GM12878 (cell line): ENCODE measurements at regions not wholly inside any gene's neighbourhood (a gene's known extent, or its start where the extent isn't known, plus 50 kb on each side); places are given as distances from the start of the nearest gene placed in this dataset.

Experiments
- ATAC-seq: fragments of 200-7000 bp; cut with Tn5 transposase; 3 replicates; pipeline ENCODE4 v1.9.1; 2020; ENCODE audit warnings: mild to moderate bottlenecking, moderate library complexity
- BruUV-seq: library from RNA; stranded (reverse); fragments of 400-500 nt; replicated peaks from 2 replicates; lab custom pipeline; 2021; lab: Mats Ljungman, UMichigan
- CTCF ChIA-PET: fragments of 300-600 bp; sonication (Branson Sonifier 250); formaldehyde crosslinking; extraction: SDS; loops from one replicate; lab custom pipeline; 2021; ENCODE audit warnings: inconsistent platforms; lab: Yijun Ruan, JAX
- POLR2A ChIA-PET: fragments of 350-600 bp; formaldehyde crosslinking; extraction: SDS; loops from one replicate; lab custom pipeline; 2021; ENCODE audit warnings: inconsistent platforms; lab: Charles Lee
- RAD21 ChIA-PET: fragments of 300-600 bp; sonication (Branson Sonifier 250); formaldehyde crosslinking; loops from one replicate; lab custom pipeline; 2023; ENCODE audit warnings: antibody characterized with exemption; ENCODE audit not compliant: unreplicated experiment; lab: Charles Lee
- SMC1A ChIA-PET: fragments of 300-600 bp; sonication (Branson Sonifier 250); formaldehyde crosslinking; loops from one replicate; lab custom pipeline; 2023; ENCODE audit not compliant: unreplicated experiment, uncharacterized antibody; lab: Charles Lee
- DNase-seq: peaks from one replicate; pipeline ENCODE4 v3.0.0-alpha.2; 2011; ENCODE audit warnings: low read depth, low spot score
- FAIRE-seq: peaks from 3 replicates; lab custom pipeline; 2011; peaks lifted over from hg19 to GRCh38; lab: Jason Lieb, UNC
- H2AFZ ChIP-seq: 2 replicates; pipeline ENCODE4 v1.6.0; 2011; ENCODE audit warnings: low read depth, low read length, control low read depth; ENCODE audit not compliant: control insufficient read depth
- H3K27ac ChIP-seq: 2 replicates; pipeline ENCODE4 v1.5.1; 2011; ENCODE audit warnings: control low read depth; ENCODE audit not compliant: control insufficient read depth, insufficient read depth
- H3K27me3 ChIP-seq, 2 experiments: replicated peaks in 1 of 2; 2 replicates each; pipeline versions ENCODE4 v1.6.0 to v1.6.1; 2011; ENCODE audit warnings: low read length in 1 of 2; ENCODE audit not compliant: control insufficient read depth in 2 of 2, insufficient read depth in 2 of 2
- H3K36me3 ChIP-seq, 2 experiments: 2 replicates each; pipeline ENCODE4 v1.5.1; 2011; ENCODE audit warnings: low read length in 1 of 2; ENCODE audit not compliant: control insufficient read depth in 2 of 2, insufficient read depth in 2 of 2
- H3K4me1 ChIP-seq: 2 replicates; pipeline ENCODE4 v1.6.1; 2011; ENCODE audit warnings: mild to moderate bottlenecking, low read length, moderate library complexity, mixed read lengths; ENCODE audit not compliant: control insufficient read depth, insufficient read depth
- H3K4me2 ChIP-seq: 2 replicates; pipeline ENCODE4 v1.6.0; 2011; ENCODE audit warnings: control low read depth; ENCODE audit not compliant: control insufficient read depth, insufficient read depth
- H3K4me3 ChIP-seq: fragments of 200-600 bp; sonication (generic); 2 replicates; pipeline ENCODE4 v1.5.1; 2016
- H3K79me2 ChIP-seq: 2 replicates; pipeline ENCODE4 v1.6.0; 2011; ENCODE audit warnings: low read length; ENCODE audit not compliant: control insufficient read depth, insufficient read depth
- H3K9ac ChIP-seq: 2 replicates; pipeline ENCODE4 v1.8.0; 2011; ENCODE audit warnings: low read length, control low read depth, mixed read lengths; ENCODE audit not compliant: control insufficient read depth, insufficient read depth
- H3K9me3 ChIP-seq: replicated peaks from 3 replicates; pipeline ENCODE4 v1.5.1; 2011; ENCODE audit warnings: mild to moderate bottlenecking, low read length; ENCODE audit not compliant: control insufficient read depth, insufficient read depth
- H4K20me1 ChIP-seq: 2 replicates; pipeline ENCODE4 v1.6.0; 2011; ENCODE audit not compliant: control insufficient read depth, insufficient read depth
- CBX3 ChIP-seq: fragments of 200-600 bp; sonication (generic); IDR thresholded peaks from 2 replicates; pipeline ENCODE4 v1.6.1; 2016; ENCODE audit warnings: low read depth, borderline replicate concordance
- CHD1 ChIP-seq: IDR thresholded peaks from 2 replicates; pipeline ENCODE4 v1.6.1; 2012; ENCODE audit warnings: low read depth, low read length, improper control_type of control experiment
- DPF2 ChIP-seq: fragments of 450-650 bp; IDR thresholded peaks from 2 replicates; pipeline ENCODE4 v1.6.1; 2017; ENCODE audit warnings: mild to moderate bottlenecking
- EGR1 ChIP-seq, 2 experiments: IDR thresholded peaks; 1 replicate in 1 of 2; 2 replicates in 1 of 2; pipeline ENCODE4 v1.6.1; 2011 to 2012; ENCODE audit warnings: low read depth in 2 of 2, low read length in 2 of 2, borderline replicate concordance in 1 of 2, mild to moderate bottlenecking in 1 of 2, moderate library complexity in 1 of 2
- FOXK2 ChIP-seq: fragments of 450-650 bp; IDR thresholded peaks from 2 replicates; pipeline ENCODE4 v1.6.1; 2017; ENCODE audit warnings: mild to moderate bottlenecking, moderate library complexity
- HDGF ChIP-seq: fragments of 450-650 bp; IDR thresholded peaks from 2 replicates; pipeline ENCODE4 v1.6.1; 2016; ENCODE audit warnings: antibody characterized with exemption
- MEF2A ChIP-seq: IDR thresholded peaks from 2 replicates; pipeline ENCODE4 v1.6.1; 2011; ENCODE audit warnings: low read depth, mild to moderate bottlenecking, low read length, moderate library complexity; ENCODE audit not compliant: insufficient read depth
- NKRF ChIP-seq: fragments of 450-650 bp; conservative IDR thresholded peaks from 2 replicates; pipeline ENCODE4 v1.6.1; 2017; ENCODE audit warnings: mild to moderate bottlenecking, moderate library complexity
- SIX5 ChIP-seq: IDR thresholded peaks from 2 replicates; pipeline ENCODE4 v1.6.1; 2011; ENCODE audit warnings: mild to moderate bottlenecking, low read depth, low read length, moderate library complexity; ENCODE audit not compliant: severe bottlenecking
- ZBED1 ChIP-seq: IDR thresholded peaks from 2 replicates; pipeline ENCODE4 v1.6.1; 2016; ENCODE audit warnings: borderline replicate concordance
- ZNF622 ChIP-seq: fragments of 450-650 bp; IDR thresholded peaks from 2 replicates; pipeline ENCODE4 v1.6.1; 2017; ENCODE audit warnings: mild to moderate bottlenecking, inconsistent platforms
- ZZZ3 ChIP-seq: IDR thresholded peaks from 2 replicates; pipeline ENCODE4 v1.6.1; 2011; ENCODE audit warnings: low read depth; ENCODE audit not compliant: control insufficient read depth, insufficient read length
- WGBS: methylation state at CpG from one replicate; pipeline ENCODE4 v1.1.6; 2016; ENCODE audit warnings: low lambda C conversion rate; ENCODE audit not compliant: insufficient replicate concordance, insufficient coverage; ENCODE audit errors: missing lambda C conversion rate; 5-methylcytosine and 5-hydroxymethylcytosine counted together
- in situ Hi-C: fragments of 300-500 bp; cut with MboI; formaldehyde crosslinking; loops from 9 replicates; pipeline ENCODE4 v1.14.3; 2018; ENCODE audit warnings: mixed read lengths
- intact Hi-C: fragments of 100-400 bp; cut with micrococcal nuclease; formaldehyde crosslinking; loops from one replicate; pipeline ENCODE4 v1.14.2; 2022; ENCODE audit not compliant: unreplicated experiment

- ATAC-seq = no peak
- RAD21 ChIA-PET = no interaction called here
- FAIRE-seq = no peak
- no peaks in the 10 kb centered on the region for H3K27me3 ChIP-seq
- no peak for DNase-seq
- no peak overlapping the region for H3K4me3 ChIP-seq
- intact Hi-C loops = no loop called here
- no peaks in the 10 kb centered on the region for H3K4me1 ChIP-seq
- BruUV-seq = no TSS peak
- POLR2A ChIA-PET = no interaction called here
- in situ Hi-C loops = no loop called here
- H3K36me3 ChIP-seq = no peaks in the 10 kb centered on the region
- no peak overlapping the region for H3K9ac ChIP-seq
- SMC1A ChIA-PET = interaction anchor here (1.2 kb wide), 1 partner anchor 77 kb away, joined by 3 read pairs; no protein-coding TSS in a partner anchor
- CTCF ChIA-PET = interaction anchor here (1.0 kb wide), 1 partner anchor 49 kb away, joined by 3 read pairs; no protein-coding TSS in a partner anchor
- H3K27ac ChIP-seq = no peak overlapping the region
- no peaks in the 10 kb centered on the region for H3K9me3 ChIP-seq
- no peak for TF ChIP-seq SIX5
- TF ChIP-seq FOXK2 = no peak
- no peak for TF ChIP-seq CHD1
- TF ChIP-seq ZZZ3 = no peak
- no peak for TF ChIP-seq ZNF622
- no peak for TF ChIP-seq NKRF
- TF ChIP-seq EGR1 (IDR thresholded peaks at IDR 0.05; ENCODE audit: borderline replicate concordance in 1 of 2, low read depth in 2 of 2, low read length in 2 of 2) = no peak
- no peak for TF ChIP-seq DPF2
- TF ChIP-seq MEF2A = no peak
- TF ChIP-seq CBX3 = no peak
- TF ChIP-seq HDGF = no peak
- TF ChIP-seq ZBED1 = no peak
- H3K79me2 ChIP-seq = no peaks in the 10 kb centered on the region
- 0% methylated on average over 2 of the region's 2 CpGs for WGBS
- no peak overlapping the region for H2AFZ ChIP-seq
- H3K4me2 ChIP-seq = no peak overlapping the region
- no peaks in the 10 kb centered on the region for H4K20me1 ChIP-seq
These were observed 168.1 kb upstream of the NOVA1 start for GRCh38 chr14:26765768-26766520.
